Nephron (organoid): ENCODE measurements at regions not wholly inside any gene's neighbourhood (a gene's known extent, or its start where the extent isn't known, plus 50 kb on each side); places are given as distances from the start of the nearest gene placed in this dataset.

Source experiments
- H3K27ac Mint-ChIP-seq, 3 experiments: 2 replicates each; pipeline ENCODE4 v1.8.0; 2020; ENCODE audit warnings: mixed read lengths in 3 of 3, mild to moderate bottlenecking in 2 of 3, moderate library complexity in 1 of 3
- H3K27me3 Mint-ChIP-seq: 2 replicates; pipeline ENCODE4 v1.8.0; 2021; ENCODE audit warnings: low read depth, mild to moderate bottlenecking, moderate library complexity, mixed read lengths
- H3K36me3 Mint-ChIP-seq: 2 replicates; pipeline ENCODE4 v1.8.0; 2020; ENCODE audit warnings: low read depth, mixed read lengths
- H3K4me1 Mint-ChIP-seq: 2 replicates; pipeline ENCODE4 v1.8.0; 2020; ENCODE audit warnings: mixed read lengths
- H3K4me3 Mint-ChIP-seq, 3 experiments: 2 replicates each; pipeline ENCODE4 v1.8.0; 2020; ENCODE audit warnings: mild to moderate bottlenecking in 3 of 3, mixed read lengths in 3 of 3, moderate library complexity in 2 of 3
- H3K9me3 Mint-ChIP-seq: 2 replicates; pipeline ENCODE4 v1.8.0; 2020; ENCODE audit warnings: mixed read lengths
- TF ChIP-seq, protein P1 (sequence below), 3 experiments: fragments of 200-600 bp; sonication (generic); IDR thresholded peaks; one replicate each; pipeline ENCODE4 v1.5.0; 2021; ENCODE audit warnings: antibody characterized with exemption in 3 of 3; ENCODE audit not compliant: unreplicated experiment in 3 of 3

DNA sequence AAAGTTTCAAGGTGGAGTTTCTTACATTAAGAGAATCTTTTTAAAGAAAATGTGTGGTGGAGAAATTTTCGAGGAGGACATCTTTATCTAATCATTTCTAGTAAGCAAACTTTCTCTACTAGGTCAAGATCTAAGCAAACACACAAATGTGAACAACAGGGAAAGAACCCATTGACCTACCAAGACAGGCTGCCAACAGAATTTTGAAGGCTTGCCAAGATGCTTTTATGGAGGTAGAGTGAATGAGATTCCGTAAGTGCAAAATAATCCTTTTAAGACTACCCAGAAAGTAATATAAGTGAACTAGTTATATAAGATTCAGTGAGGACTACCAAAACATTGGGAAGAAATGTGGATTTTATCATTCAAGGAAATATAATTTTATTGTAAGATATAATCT lies 357.1 kb upstream of the PDE3A start:
- no peaks in the 10 kb centered on the region for H3K36me3 Mint-ChIP-seq
- no peaks in the 10 kb centered on the region for H3K4me1 Mint-ChIP-seq
- H3K4me3 Mint-ChIP-seq: no peak overlapping the region
- TF ChIP-seq, protein P1, sequence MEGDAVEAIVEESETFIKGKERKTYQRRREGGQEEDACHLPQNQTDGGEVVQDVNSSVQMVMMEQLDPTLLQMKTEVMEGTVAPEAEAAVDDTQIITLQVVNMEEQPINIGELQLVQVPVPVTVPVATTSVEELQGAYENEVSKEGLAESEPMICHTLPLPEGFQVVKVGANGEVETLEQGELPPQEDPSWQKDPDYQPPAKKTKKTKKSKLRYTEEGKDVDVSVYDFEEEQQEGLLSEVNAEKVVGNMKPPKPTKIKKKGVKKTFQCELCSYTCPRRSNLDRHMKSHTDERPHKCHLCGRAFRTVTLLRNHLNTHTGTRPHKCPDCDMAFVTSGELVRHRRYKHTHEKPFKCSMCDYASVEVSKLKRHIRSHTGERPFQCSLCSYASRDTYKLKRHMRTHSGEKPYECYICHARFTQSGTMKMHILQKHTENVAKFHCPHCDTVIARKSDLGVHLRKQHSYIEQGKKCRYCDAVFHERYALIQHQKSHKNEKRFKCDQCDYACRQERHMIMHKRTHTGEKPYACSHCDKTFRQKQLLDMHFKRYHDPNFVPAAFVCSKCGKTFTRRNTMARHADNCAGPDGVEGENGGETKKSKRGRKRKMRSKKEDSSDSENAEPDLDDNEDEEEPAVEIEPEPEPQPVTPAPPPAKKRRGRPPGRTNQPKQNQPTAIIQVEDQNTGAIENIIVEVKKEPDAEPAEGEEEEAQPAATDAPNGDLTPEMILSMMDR (IDR thresholded peaks at IDR 0.05; ENCODE audit: unreplicated experiment in 3 of 3): no peak
- H3K27ac Mint-ChIP-seq: no peak overlapping the region
- H3K9me3 Mint-ChIP-seq: no peaks in the 10 kb centered on the region
- no peaks in the 10 kb centered on the region for H3K27me3 Mint-ChIP-seq

DNA sequence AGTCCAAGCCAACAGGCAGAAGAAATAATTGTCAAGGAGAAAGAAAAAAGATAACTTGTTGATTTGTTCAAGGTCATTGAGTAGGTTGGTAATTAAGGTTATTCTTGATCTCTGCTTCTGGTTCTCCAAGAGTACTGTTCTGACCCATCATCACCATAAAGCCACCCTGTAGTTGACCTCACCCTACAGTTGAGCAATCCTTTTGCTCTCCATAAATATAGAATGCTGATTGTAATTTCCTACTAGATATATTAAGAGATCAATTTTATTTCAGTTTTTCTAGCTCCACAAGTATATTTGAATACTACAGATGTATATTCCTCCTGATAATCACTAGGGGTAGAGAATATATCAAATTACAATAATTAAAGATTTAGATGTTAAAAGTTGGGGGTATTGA lies 350.5 kb upstream of the PDE3A start:
- Mint-ChIP-seq H3K27ac (no peak overlapping the region), H3K36me3 (no peaks in the 10 kb centered on the region), H3K4me1 (no peaks in the 10 kb centered on the region), H3K27me3 (no peaks in the 10 kb centered on the region), H3K9me3 (no peaks in the 10 kb centered on the region), H3K4me3 (no peak overlapping the region)
- TF ChIP-seq, protein P1 (IDR thresholded peaks at IDR 0.05; ENCODE audit: unreplicated experiment in 3 of 3): no peak

DNA sequence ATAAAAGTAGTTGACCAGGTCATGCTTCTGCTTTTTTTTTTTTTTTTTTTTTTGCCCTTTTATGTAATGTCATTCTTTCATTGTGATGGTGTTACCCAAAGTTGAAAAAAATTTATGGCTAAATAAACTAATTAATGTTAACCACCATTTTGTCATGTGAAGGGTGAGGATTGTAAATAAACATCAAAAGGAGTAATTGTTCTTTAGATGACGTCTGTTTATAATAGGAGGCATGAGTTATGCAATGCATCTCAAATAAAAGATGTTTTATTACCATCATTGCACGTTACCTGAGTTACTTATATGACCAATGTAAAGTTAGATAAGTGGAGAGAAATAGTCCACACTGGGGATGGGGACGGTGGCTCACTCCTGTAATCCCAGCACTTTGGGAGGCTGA lies 349.9 kb upstream of the PDE3A start:
- H3K27ac Mint-ChIP-seq: no peak overlapping the region
- no peak overlapping the region for H3K4me3 Mint-ChIP-seq
- no peaks in the 10 kb centered on the region for H3K27me3 Mint-ChIP-seq
- no peaks in the 10 kb centered on the region for H3K4me1 Mint-ChIP-seq
- TF ChIP-seq, protein P1 (IDR thresholded peaks at IDR 0.05; ENCODE audit: unreplicated experiment in 3 of 3): no peak
- no peaks in the 10 kb centered on the region for H3K36me3 Mint-ChIP-seq
- no peaks in the 10 kb centered on the region for H3K9me3 Mint-ChIP-seq

DNA sequence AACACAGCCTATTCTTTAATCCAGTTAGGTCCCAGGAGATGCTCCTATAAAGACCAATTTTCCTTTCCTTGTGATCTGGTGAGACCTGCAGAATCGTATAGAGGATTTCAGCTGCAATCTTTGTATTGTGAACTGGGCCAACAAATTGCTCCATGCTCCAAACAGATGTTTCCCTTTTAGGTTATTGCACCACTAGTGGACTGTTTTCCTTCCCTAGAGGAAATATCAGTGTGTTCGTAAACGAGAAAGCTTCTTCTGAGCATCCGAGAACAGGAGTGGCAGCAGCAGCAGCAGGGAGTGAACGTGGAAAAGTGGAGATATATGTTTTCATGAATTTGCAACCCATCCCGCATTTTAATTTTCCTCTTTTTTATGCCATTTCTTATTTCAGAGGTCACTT lies 344.1 kb upstream of the PDE3A start:
- TF ChIP-seq, protein P1 (IDR thresholded peaks at IDR 0.05; ENCODE audit: unreplicated experiment in 3 of 3): no peak
- peak overlapping the region; percentile 58 to 90 (median 88) for H3K27ac Mint-ChIP-seq
- H3K27me3 Mint-ChIP-seq: no peaks in the 10 kb centered on the region
- H3K36me3 Mint-ChIP-seq: no peaks in the 10 kb centered on the region
- peak overlapping the region in 1 of 3 experiments; percentile 24 for H3K4me3 Mint-ChIP-seq
- H3K9me3 Mint-ChIP-seq: no peaks in the 10 kb centered on the region
- peaks cover 5% of the 10 kb centered on the region for H3K4me1 Mint-ChIP-seq

DNA sequence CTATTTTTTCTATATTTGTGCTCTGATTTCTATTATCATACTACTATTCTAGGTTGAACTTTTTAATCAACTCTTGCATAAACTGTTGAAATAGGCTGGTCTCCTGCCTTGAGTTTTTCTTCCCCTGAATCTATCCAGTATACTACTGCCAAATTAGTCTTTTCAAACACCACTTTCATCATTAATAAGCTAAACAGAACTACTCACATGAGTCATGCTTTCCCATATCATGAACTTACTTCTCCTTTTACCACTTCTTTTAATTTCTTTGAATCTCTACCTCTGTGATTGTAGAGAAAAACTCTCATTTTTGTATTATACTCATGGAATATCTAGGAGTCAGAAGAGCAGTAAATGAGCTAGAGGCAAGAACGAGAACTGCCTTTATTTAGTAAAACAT lies 340.3 kb upstream of the PDE3A start:
- Mint-ChIP-seq H3K27me3 (no peaks in the 10 kb centered on the region), H3K9me3 (no peaks in the 10 kb centered on the region), H3K36me3 (no peaks in the 10 kb centered on the region), H3K27ac (no peak overlapping the region), H3K4me3 (no peak overlapping the region), H3K4me1 (peaks cover 16% of the 10 kb centered on the region)
- TF ChIP-seq, protein P1 (IDR thresholded peaks at IDR 0.05; ENCODE audit: unreplicated experiment in 3 of 3): no peak

DNA sequence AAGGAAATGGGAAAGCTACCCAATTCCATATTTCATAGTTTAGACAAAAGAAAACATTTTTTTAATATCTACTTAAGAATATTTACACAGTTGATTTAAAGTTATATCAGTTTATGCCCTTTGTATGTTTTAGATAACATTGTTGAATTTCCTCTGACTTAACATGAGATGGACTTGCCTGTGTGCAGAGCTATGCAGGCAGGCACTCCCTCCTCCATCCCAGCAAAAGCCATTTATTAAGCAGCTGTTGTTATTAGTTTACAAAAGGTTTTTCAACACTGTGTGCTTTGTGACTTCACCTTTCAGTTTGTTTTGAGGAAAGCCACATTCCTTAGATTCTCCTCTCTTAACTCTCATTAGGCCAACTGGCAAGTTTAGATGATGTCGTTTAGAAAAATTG lies 337.5 kb upstream of the PDE3A start:
- H3K27me3 Mint-ChIP-seq: no peaks in the 10 kb centered on the region
- H3K9me3 Mint-ChIP-seq: no peaks in the 10 kb centered on the region
- peak overlapping the region; percentile 5 to 72 (median 70) for H3K27ac Mint-ChIP-seq
- H3K36me3 Mint-ChIP-seq: no peaks in the 10 kb centered on the region
- TF ChIP-seq, protein P1 (IDR thresholded peaks at IDR 0.05; ENCODE audit: unreplicated experiment in 3 of 3): no peak
- no peak overlapping the region for H3K4me3 Mint-ChIP-seq
- peaks cover 10% of the 10 kb centered on the region for H3K4me1 Mint-ChIP-seq
